C1 segment of cervical spinal cord (tissue), 14 donors: ENCODE measurements at regions not wholly inside any gene's neighbourhood (a gene's known extent, or its start where the extent isn't known, plus 50 kb on each side); places are given as distances from the start of the nearest gene placed in this dataset.
A peak's percentile ranks its signal among the peaks of the same experiment; 100 is the strongest.

Experiments used
- DNase-seq, 14 donors: peaks; one replicate each; lab custom pipeline; 2025; lab: John Stamatoyannopoulos, UW

GRCh38 chr12:116381240-116381743 lies 103.8 kb upstream of the MED13L start:
- DNase-seq = no peak

GRCh38 chr12:116381744-116382685 lies 104.5 kb upstream of the MED13L start:
- no peak for DNase-seq

- DNase-seq = peak in 2 of 14 donors; percentile 12 to 52
Measured at GRCh38 chr12:116382686-116383530, 105.4 kb upstream of the MED13L start.

GRCh38 chr12:116384175-116384574 lies 106.7 kb upstream of the MED13L start:
- no peak for DNase-seq

- no peak for DNase-seq
Measured at GRCh38 chr12:116384691-116385485, 107.4 kb upstream of the MED13L start.

- no peak for DNase-seq
Measured at GRCh38 chr12:116385486-116386217, 108.2 kb upstream of the MED13L start.

- no peak for DNase-seq
Measured at GRCh38 chr12:116389326-116389725, 111.8 kb upstream of the MED13L start.

- peak in 1 of 14 donors; percentile 54 for DNase-seq
Measured at GRCh38 chr12:116389990-116390389, 112.5 kb upstream of the MED13L start.

- no peak for DNase-seq
Measured at GRCh38 chr12:116390401-116391335, 113.2 kb upstream of the MED13L start.

GRCh38 chr12:116391501-116391900 lies 114.0 kb upstream of the MED13L start:
- DNase-seq = no peak

- no peak for DNase-seq
Measured at GRCh38 chr12:116392061-116392460, 114.6 kb upstream of the MED13L start.

GRCh38 chr12:116393255-116393654 lies 115.8 kb upstream of the MED13L start:
- no peak for DNase-seq

GRCh38 chr12:116393859-116394650 lies 116.6 kb upstream of the MED13L start:
- no peak for DNase-seq

- DNase-seq = no peak
Measured at GRCh38 chr12:116395396-116395795, 117.9 kb upstream of the MED13L start.

GRCh38 chr12:116397148-116397547 lies 119.7 kb upstream of the MED13L start:
- DNase-seq = no peak

GRCh38 chr12:116398193-116398592 lies 120.7 kb upstream of the MED13L start:
- no peak for DNase-seq

- DNase-seq = no peak
Measured at GRCh38 chr12:116399055-116399454, 121.6 kb upstream of the MED13L start.

GRCh38 chr12:116400636-116401372 lies 123.3 kb upstream of the MED13L start:
- peak in 1 of 14 donors; percentile 5 for DNase-seq
